ENCODE measurements at regions not wholly inside any gene's neighbourhood (a gene's known extent, or its start where the extent isn't known, plus 50 kb on each side); places are given as distances from the start of the nearest gene placed in this dataset.

GRCh38 chr4:188454575-188454974 is 315.3 kb downstream of the TRIML1 start:
- TF ChIP-seq CTCF (IDR thresholded peaks at IDR 0.05) (no peak), POLR2A (IDR thresholded peaks at IDR 0.05) (no peak)

Data from thyroid gland (tissue), 4 donors.